Vagina (tissue), 2 donors: ENCODE measurements at regions not wholly inside any gene's neighbourhood (a gene's known extent, or its start where the extent isn't known, plus 50 kb on each side); places are given as distances from the start of the nearest gene placed in this dataset.

Source experiments
- CTCF ChIP-seq, 3 experiments: fragments of 450-650 bp in 2 of 3; fragments of 200-600 bp in 1 of 3; sonication (generic) in 1 of 3; IDR thresholded peaks; one replicate each; pipeline ENCODE4 v1.5.1; 2017 to 2019; ENCODE audit warnings: antibody characterized with exemption in 3 of 3, mild to moderate bottlenecking in 2 of 3, moderate library complexity in 2 of 3
- POLR2A ChIP-seq, 2 donors: fragments of 450-650 bp; IDR thresholded peaks; one replicate each; pipeline ENCODE4 v1.6.1; 2017; ENCODE audit warnings: antibody characterized with exemption in 2 of 2, mild to moderate bottlenecking in 2 of 2, moderate library complexity in 2 of 2

- no peak for TF ChIP-seq CTCF (IDR thresholded peaks at IDR 0.05)
- TF ChIP-seq POLR2A (IDR thresholded peaks at IDR 0.05), result no peak
Observed at GRCh38 chr4:27182211-27182610, 321.6 kb downstream of the STIM2 start.
